ENCODE measurements at regions not wholly inside any gene's neighbourhood (a gene's known extent, or its start where the extent isn't known, plus 50 kb on each side); places are given as distances from the start of the nearest gene placed in this dataset.

GRCh38 chr6:137751768-137752560 is 115.1 kb upstream of the TNFAIP3 start:
- no peak for TF ChIP-seq CTCF (IDR thresholded peaks at IDR 0.05)
- no peak for TF ChIP-seq POLR2AphosphoS5 (IDR thresholded peaks at IDR 0.05)
